Mesendoderm (in vitro differentiated cells): ENCODE measurements at regions not wholly inside any gene's neighbourhood (a gene's known extent, or its start where the extent isn't known, plus 50 kb on each side); places are given as distances from the start of the nearest gene placed in this dataset.

Source experiments
- DNase-seq: peaks from one replicate; pipeline ENCODE4 v3.0.0; 2013
- H2AK5ac ChIP-seq: 2 replicates; pipeline ENCODE4 v1.6.1; 2013; ENCODE audit warnings: low read length, inconsistent platforms
- H2BK120ac ChIP-seq: 2 replicates; pipeline ENCODE4 v1.6.1; 2013; ENCODE audit warnings: low read depth, mild to moderate bottlenecking, low read length, moderate library complexity, mixed read lengths
- H2BK15ac ChIP-seq: replicated peaks from 2 replicates; pipeline ENCODE4 v1.6.1; 2013; ENCODE audit warnings: low read depth, mild to moderate bottlenecking, moderate library complexity
- H2BK5ac ChIP-seq: 2 replicates; pipeline ENCODE4 v1.6.1; 2013; ENCODE audit warnings: low read length, inconsistent platforms
- H3K18ac ChIP-seq: 2 replicates; pipeline ENCODE4 v1.6.1; 2013; ENCODE audit warnings: mild to moderate bottlenecking, low read length, mixed read lengths
- H3K23ac ChIP-seq: one replicate; pipeline ENCODE4 v1.6.1; 2013; ENCODE audit warnings: low read length
- H3K27ac ChIP-seq: 2 replicates; pipeline ENCODE4 v1.5.1; 2013; ENCODE audit warnings: low read depth, mild to moderate bottlenecking, inconsistent platforms, low read length, moderate library complexity
- H3K27me3 ChIP-seq: 2 replicates; pipeline ENCODE4 v1.6.1; 2013; ENCODE audit warnings: low read length, control low read depth, mild to moderate bottlenecking, inconsistent platforms; ENCODE audit not compliant: insufficient read depth, poor library complexity
- H3K36me3 ChIP-seq: 2 replicates; pipeline ENCODE4 v1.6.1; 2013; ENCODE audit warnings: low read length, inconsistent platforms; ENCODE audit not compliant: control insufficient read depth, insufficient read depth
- H3K4ac ChIP-seq: one replicate; pipeline ENCODE4 v1.6.1; 2013; ENCODE audit warnings: low read depth, mild to moderate bottlenecking, low read length, moderate library complexity
- H3K4me1 ChIP-seq: 2 replicates; pipeline ENCODE4 v1.6.1; 2013; ENCODE audit warnings: low read depth, low read length, inconsistent platforms; ENCODE audit not compliant: control insufficient read depth
- H3K4me2 ChIP-seq: 2 replicates; pipeline ENCODE4 v1.6.1; 2013; ENCODE audit warnings: low read length
- H3K4me3 ChIP-seq: 2 replicates; pipeline ENCODE4 v1.5.1; 2013; ENCODE audit warnings: mild to moderate bottlenecking, low read length
- H3K56ac ChIP-seq: one replicate; pipeline ENCODE4 v1.6.1; 2013; ENCODE audit warnings: low read length
- H3K79me1 ChIP-seq: 2 replicates; pipeline ENCODE4 v1.6.1; 2013; ENCODE audit warnings: low read length, inconsistent platforms
- H3K79me2 ChIP-seq: 2 replicates; pipeline ENCODE4 v1.6.1; 2013; ENCODE audit warnings: mild to moderate bottlenecking, low read length; ENCODE audit not compliant: control insufficient read depth, insufficient read depth
- H3K9ac ChIP-seq: 2 replicates; pipeline ENCODE4 v1.6.1; 2013; ENCODE audit warnings: low read length, inconsistent platforms
- H4K5ac ChIP-seq: one replicate; pipeline ENCODE4 v1.6.1; 2013; ENCODE audit warnings: low read length
- H4K8ac ChIP-seq: one replicate; pipeline ENCODE4 v1.6.1; 2013; ENCODE audit warnings: low read depth, mild to moderate bottlenecking, control low read depth, low read length, moderate library complexity
- WGBS: extraction: QIAGEN DNeasy Blood & Tissue Kit; methylation state at CpG from one replicate; pipeline ENCODE4 v1.1.7; 2013; ENCODE audit warnings: low lambda C conversion rate, missing lambda C conversion rate; ENCODE audit not compliant: insufficient coverage; ENCODE audit errors: extremely low coverage; 5-methylcytosine and 5-hydroxymethylcytosine counted together

DNA sequence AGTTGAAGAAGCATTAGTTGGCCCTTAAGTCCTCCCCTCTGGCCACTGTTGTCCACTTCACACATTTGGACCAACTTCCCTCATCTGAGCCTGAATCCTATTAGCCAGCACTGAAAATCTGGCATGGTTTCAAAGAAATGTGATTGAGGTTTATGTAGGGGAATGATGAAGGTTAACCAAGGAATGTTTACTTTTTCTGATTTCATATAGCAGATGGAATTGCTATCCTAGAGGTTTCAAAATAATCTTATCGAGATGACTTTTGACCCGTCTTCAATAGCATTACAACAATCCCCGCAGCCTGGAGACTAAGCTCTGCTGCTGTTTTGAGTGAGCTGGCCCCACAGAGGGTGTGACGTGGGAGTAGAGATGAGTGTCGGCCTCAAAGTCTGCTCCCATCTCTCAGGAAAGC is 200.8 kb upstream of the IL12A start:
- peak; percentile 23 for DNase-seq
- Histone ChIP-seq H3K79me2 (no peaks in the 10 kb centered on the region), H3K4me3 (no peak overlapping the region), H4K5ac (no peak overlapping the region), H3K56ac (no peak overlapping the region), H3K79me1 (peaks cover 2% of the 10 kb centered on the region), H3K4me1 (peaks cover 9% of the 10 kb centered on the region), H3K27me3 (no peaks in the 10 kb centered on the region), H4K8ac (no peak overlapping the region), H3K36me3 (no peaks in the 10 kb centered on the region), H2BK120ac (no peak overlapping the region), H2AK5ac (no peak overlapping the region), H3K27ac (no peak overlapping the region), H3K18ac (peak overlapping the region; percentile 14), H3K9ac (no peak overlapping the region), H3K4ac (no peak overlapping the region), H2BK15ac (no peak overlapping the region), H2BK5ac (no peak overlapping the region), H3K4me2 (no peak overlapping the region), H3K23ac (no peak overlapping the region)
- no CpG with 5 or more reads among the region's 5 CpGs for WGBS

DNA sequence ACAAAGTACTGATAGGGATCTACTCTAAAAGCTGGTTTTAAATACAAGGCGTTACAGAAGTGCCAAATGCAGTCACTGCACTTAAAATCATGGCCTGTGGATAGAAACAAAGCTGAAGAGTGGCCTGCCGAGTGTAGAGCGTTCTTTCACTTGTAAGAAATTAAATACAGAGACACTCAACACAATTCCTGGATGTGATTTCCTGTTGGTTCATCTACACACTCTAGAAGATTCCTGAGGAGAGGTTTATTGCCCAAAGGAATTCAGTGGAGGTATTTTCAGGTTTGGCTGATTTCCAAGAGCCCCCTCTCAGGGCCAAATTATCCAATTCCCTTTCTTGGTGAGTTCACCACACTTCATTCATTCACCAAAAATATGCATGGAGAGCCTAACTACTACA is 200.3 kb upstream of the IL12A start:
- H3K36me3 ChIP-seq, result no peaks in the 10 kb centered on the region
- peaks cover 9% of the 10 kb centered on the region for H3K4me1 ChIP-seq
- no peaks in the 10 kb centered on the region for H3K27me3 ChIP-seq
- H3K9ac ChIP-seq, result no peak overlapping the region
- H4K5ac ChIP-seq, result no peak overlapping the region
- H3K56ac ChIP-seq, result no peak overlapping the region
- H3K79me2 ChIP-seq, result no peaks in the 10 kb centered on the region
- no peak overlapping the region for H2BK120ac ChIP-seq
- peak overlapping the region; percentile 14 for H3K18ac ChIP-seq
- H3K79me1 ChIP-seq, result peaks cover 4% of the 10 kb centered on the region
- H4K8ac ChIP-seq, result no peak overlapping the region
- peak; percentile 73 for DNase-seq
- WGBS, result no CpG with 5 or more reads among the region's 3 CpGs
- no peak overlapping the region for H2AK5ac ChIP-seq
- H3K4me3 ChIP-seq, result no peak overlapping the region
- no peak overlapping the region for H2BK15ac ChIP-seq
- H3K4ac ChIP-seq, result no peak overlapping the region
- peak overlapping the region; percentile 6 for H3K27ac ChIP-seq
- no peak overlapping the region for H3K23ac ChIP-seq
- H3K4me2 ChIP-seq, result no peak overlapping the region
- no peak overlapping the region for H2BK5ac ChIP-seq

GRCh38 chr3:159789017-159789416 is 199.6 kb upstream of the IL12A start:
- Histone ChIP-seq H4K5ac (no peak overlapping the region), H3K79me2 (no peaks in the 10 kb centered on the region), H3K4me3 (no peak overlapping the region), H2AK5ac (no peak overlapping the region), H3K79me1 (peaks cover 4% of the 10 kb centered on the region), H3K4me1 (peaks cover 9% of the 10 kb centered on the region), H3K27me3 (no peaks in the 10 kb centered on the region), H3K9ac (no peak overlapping the region), H3K4ac (no peak overlapping the region), H4K8ac (no peak overlapping the region), H2BK15ac (peak overlapping the region; percentile 36), H3K56ac (no peak overlapping the region), H3K18ac (no peak overlapping the region), H3K23ac (no peak overlapping the region), H2BK120ac (peak overlapping the region; percentile 12), H3K4me2 (no peak overlapping the region), H2BK5ac (no peak overlapping the region), H3K36me3 (no peaks in the 10 kb centered on the region), H3K27ac (no peak overlapping the region)
- DNase-seq, result no peak
- no CpG with 5 or more reads among the region's 4 CpGs for WGBS

GRCh38 chr3:159789742-159790635 is 198.6 kb upstream of the IL12A start:
- H2BK15ac ChIP-seq, result no peak overlapping the region
- no peak overlapping the region for H2AK5ac ChIP-seq
- no peak overlapping the region for H2BK5ac ChIP-seq
- WGBS, result no CpG with 5 or more reads among the region's 10 CpGs
- H3K79me2 ChIP-seq, result peaks cover 1% of the 10 kb centered on the region
- H3K79me1 ChIP-seq, result peaks cover 5% of the 10 kb centered on the region
- no peak overlapping the region for H3K4ac ChIP-seq
- no peak overlapping the region for H2BK120ac ChIP-seq
- H3K4me1 ChIP-seq, result peaks cover 9% of the 10 kb centered on the region
- no peak overlapping the region for H3K56ac ChIP-seq
- DNase-seq, result no peak
- H3K23ac ChIP-seq, result no peak overlapping the region
- H4K5ac ChIP-seq, result no peak overlapping the region
- H4K8ac ChIP-seq, result no peak overlapping the region
- H3K27me3 ChIP-seq, result no peaks in the 10 kb centered on the region
- H3K36me3 ChIP-seq, result no peaks in the 10 kb centered on the region
- no peak overlapping the region for H3K27ac ChIP-seq
- peak overlapping the region; percentile 60 for H3K18ac ChIP-seq
- H3K4me3 ChIP-seq, result no peak overlapping the region
- H3K9ac ChIP-seq, result no peak overlapping the region
- H3K4me2 ChIP-seq, result no peak overlapping the region

GRCh38 chr3:159791336-159791735 is 197.3 kb upstream of the IL12A start:
- no peak overlapping the region for H3K4me2 ChIP-seq
- no peak overlapping the region for H2BK5ac ChIP-seq
- H3K18ac ChIP-seq, result no peak overlapping the region
- H3K36me3 ChIP-seq, result no peaks in the 10 kb centered on the region
- H3K56ac ChIP-seq, result no peak overlapping the region
- H2BK15ac ChIP-seq, result no peak overlapping the region
- no peak overlapping the region for H2AK5ac ChIP-seq
- H3K23ac ChIP-seq, result no peak overlapping the region
- peaks cover 8% of the 10 kb centered on the region for H3K79me1 ChIP-seq
- no peak overlapping the region for H3K4me3 ChIP-seq
- no peaks in the 10 kb centered on the region for H3K27me3 ChIP-seq
- no peak overlapping the region for H3K4ac ChIP-seq
- no CpG with 5 or more reads among the region's 4 CpGs for WGBS
- H3K27ac ChIP-seq, result peak overlapping the region; percentile 10
- no peak overlapping the region for H4K8ac ChIP-seq
- H4K5ac ChIP-seq, result no peak overlapping the region
- H3K4me1 ChIP-seq, result peaks cover 9% of the 10 kb centered on the region
- peak; percentile 48 for DNase-seq
- no peak overlapping the region for H2BK120ac ChIP-seq
- peaks cover 4% of the 10 kb centered on the region for H3K79me2 ChIP-seq
- no peak overlapping the region for H3K9ac ChIP-seq
